NT2/D1 (cell line): ENCODE measurements at regions not wholly inside any gene's neighbourhood (a gene's known extent, or its start where the extent isn't known, plus 50 kb on each side); places are given as distances from the start of the nearest gene placed in this dataset.

Source experiments
- SUZ12 ChIP-seq: IDR thresholded peaks from 2 replicates; pipeline ENCODE4 v1.6.1; 2011; ENCODE audit not compliant: insufficient read length, insufficient read depth; ENCODE audit errors: extremely low read depth
- YY1 ChIP-seq: IDR thresholded peaks from 2 replicates; pipeline ENCODE4 v1.6.1; 2011; ENCODE audit not compliant: insufficient read length, insufficient read depth
- ZNF274 ChIP-seq: IDR thresholded peaks from 2 replicates; pipeline ENCODE4 v1.6.1; 2011; ENCODE audit warnings: mild to moderate bottlenecking, low read depth, low read length

DNA sequence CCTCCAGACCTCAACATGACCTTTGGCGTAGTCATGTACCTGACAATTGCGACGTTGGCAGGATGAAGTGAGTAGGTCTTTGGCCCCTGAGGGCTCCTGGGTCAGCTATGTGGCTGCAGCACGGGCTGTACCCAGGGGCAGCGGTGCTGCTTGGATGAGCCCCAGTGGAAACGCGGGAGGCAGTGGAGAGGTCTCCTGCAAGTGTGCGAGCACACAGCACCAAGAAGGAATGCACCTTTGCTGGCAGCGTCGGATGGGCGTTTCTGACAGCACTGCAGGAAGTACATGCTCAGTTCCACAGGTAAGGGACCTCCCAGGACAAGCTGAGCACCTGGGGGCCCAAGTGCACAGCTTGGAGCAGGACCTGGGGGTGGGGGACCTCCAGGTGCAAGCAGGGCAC is 67.4 kb upstream of the UNC13C start:
- TF ChIP-seq SUZ12, result no peak
- TF ChIP-seq ZNF274, result no peak
- no peak for TF ChIP-seq YY1
